GM12865 (cell line): ENCODE measurements at regions not wholly inside any gene's neighbourhood (a gene's known extent, or its start where the extent isn't known, plus 50 kb on each side); places are given as distances from the start of the nearest gene placed in this dataset.

Source experiments
- DNase-seq: peaks from one replicate; pipeline ENCODE4 v3.0.0; 2010; ENCODE audit warnings: low read depth
- H3K4me3 ChIP-seq: 2 replicates; pipeline ENCODE4 v1.5.1; 2011; ENCODE audit warnings: mild to moderate bottlenecking, low read depth, low read length, control low read depth
- TF ChIP-seq, protein P1 (sequence below): IDR thresholded peaks from 2 replicates; pipeline ENCODE4 v1.5.1; 2011; ENCODE audit warnings: low read length, control low read depth, low read depth, inconsistent platforms; ENCODE audit not compliant: insufficient read depth; ENCODE audit errors: missing control alignments

- no peak overlapping the region for H3K4me3 ChIP-seq
- TF ChIP-seq, protein P1, sequence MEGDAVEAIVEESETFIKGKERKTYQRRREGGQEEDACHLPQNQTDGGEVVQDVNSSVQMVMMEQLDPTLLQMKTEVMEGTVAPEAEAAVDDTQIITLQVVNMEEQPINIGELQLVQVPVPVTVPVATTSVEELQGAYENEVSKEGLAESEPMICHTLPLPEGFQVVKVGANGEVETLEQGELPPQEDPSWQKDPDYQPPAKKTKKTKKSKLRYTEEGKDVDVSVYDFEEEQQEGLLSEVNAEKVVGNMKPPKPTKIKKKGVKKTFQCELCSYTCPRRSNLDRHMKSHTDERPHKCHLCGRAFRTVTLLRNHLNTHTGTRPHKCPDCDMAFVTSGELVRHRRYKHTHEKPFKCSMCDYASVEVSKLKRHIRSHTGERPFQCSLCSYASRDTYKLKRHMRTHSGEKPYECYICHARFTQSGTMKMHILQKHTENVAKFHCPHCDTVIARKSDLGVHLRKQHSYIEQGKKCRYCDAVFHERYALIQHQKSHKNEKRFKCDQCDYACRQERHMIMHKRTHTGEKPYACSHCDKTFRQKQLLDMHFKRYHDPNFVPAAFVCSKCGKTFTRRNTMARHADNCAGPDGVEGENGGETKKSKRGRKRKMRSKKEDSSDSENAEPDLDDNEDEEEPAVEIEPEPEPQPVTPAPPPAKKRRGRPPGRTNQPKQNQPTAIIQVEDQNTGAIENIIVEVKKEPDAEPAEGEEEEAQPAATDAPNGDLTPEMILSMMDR: no peak
- no peak for DNase-seq
Observed at GRCh38 chr16:13437413-13437795, 482.6 kb upstream of the ERCC4 start.

- H3K4me3 ChIP-seq: no peak overlapping the region
- TF ChIP-seq, protein P1: no peak
- DNase-seq: peak; percentile 71
Observed at GRCh38 chr16:13438064-13438463, 481.9 kb upstream of the ERCC4 start.

- no peak overlapping the region for H3K4me3 ChIP-seq
- DNase-seq: no peak
- TF ChIP-seq, protein P1: no peak
Observed at GRCh38 chr16:13439766-13440165, 480.2 kb upstream of the ERCC4 start.

- TF ChIP-seq, protein P1: no peak
- DNase-seq: peak; percentile 81
- no peak overlapping the region for H3K4me3 ChIP-seq
Observed at GRCh38 chr16:13441675-13442074, 478.3 kb upstream of the ERCC4 start.

DNA sequence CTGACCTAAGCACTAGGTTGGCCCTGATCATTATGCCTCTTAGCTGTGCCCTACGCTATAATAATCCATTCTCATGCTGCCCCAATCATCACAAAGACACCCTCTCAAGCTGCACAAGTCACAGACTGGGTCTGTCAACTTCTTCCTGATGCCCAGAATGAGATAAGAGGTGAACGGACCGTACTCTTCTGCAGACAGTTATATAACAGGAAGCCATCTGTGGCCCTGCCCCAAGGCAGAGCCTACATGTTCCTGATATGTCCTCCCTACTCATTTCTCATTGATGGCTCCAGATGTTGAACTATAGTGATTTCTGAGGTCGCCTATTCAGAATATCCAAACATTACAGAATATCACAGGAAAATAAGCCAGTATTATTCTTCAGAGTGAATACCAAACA is 471.6 kb upstream of the ERCC4 start:
- TF ChIP-seq, protein P1: no peak

DNA sequence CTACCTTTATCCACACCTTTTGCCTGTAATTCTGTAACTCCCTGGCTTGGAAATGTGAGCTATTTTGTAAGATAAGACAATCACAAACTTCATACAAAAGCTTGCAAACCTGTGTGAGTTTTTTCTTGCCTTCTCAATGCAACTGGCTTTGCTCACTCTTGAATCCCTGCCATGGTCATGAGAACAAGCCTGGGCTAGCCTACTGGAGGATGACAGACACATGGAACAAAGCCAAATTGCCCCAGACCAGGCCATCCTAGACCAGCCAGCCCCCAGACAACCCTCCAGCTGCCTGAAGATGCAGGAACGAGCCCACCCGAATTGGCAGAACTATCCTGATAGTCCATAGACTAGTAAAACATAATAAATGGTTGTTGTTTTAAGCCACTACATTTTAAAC is 466.6 kb upstream of the ERCC4 start:
- peak; percentile 43 for DNase-seq
- H3K4me3 ChIP-seq: no peak overlapping the region
- TF ChIP-seq, protein P1: no peak

More for the DNA sequence above, 471.6 kb upstream of the ERCC4 start:
- no peak overlapping the region for H3K4me3 ChIP-seq
- no peak for DNase-seq

DNA sequence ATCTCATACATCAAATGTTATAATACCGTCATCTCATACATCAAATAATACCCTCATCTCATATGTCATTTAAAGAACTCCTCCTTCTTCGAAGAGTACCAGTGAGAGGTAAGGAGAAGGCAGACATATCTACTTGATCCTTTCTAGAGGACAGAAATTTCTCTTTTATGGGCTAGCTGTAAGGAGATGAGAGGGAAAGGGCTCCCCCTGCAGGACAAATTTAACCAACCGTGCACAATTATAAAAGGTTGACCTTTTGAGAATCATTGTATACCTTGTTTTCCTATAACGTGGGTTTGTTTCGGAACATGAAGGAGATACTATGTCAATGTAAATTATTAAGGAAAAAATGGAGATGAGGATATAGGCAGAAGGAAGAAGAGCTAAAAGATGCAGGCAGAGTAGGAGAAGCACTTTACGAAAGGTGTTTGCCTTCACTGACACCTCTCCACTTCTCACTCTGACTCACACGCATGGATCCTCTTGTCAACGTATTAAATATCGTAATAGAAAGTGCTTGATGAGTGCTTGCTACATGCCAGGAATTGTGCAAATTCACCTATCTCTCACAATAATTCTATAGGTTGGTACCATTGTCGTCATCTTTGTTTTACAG is 465.9 kb upstream of the ERCC4 start:
- no peak overlapping the region for H3K4me3 ChIP-seq
- TF ChIP-seq, protein P1: peak; percentile 49
- peak; percentile 63 for DNase-seq
